HEK293 (cell line): ENCODE measurements at regions not wholly inside any gene's neighbourhood (a gene's known extent, or its start where the extent isn't known, plus 50 kb on each side); places are given as distances from the start of the nearest gene placed in this dataset.
A peak's percentile ranks its signal among the peaks of the same experiment; 100 is the strongest.

Experiments used
- CTCF ChIA-PET: fragments of 350-600 bp; formaldehyde crosslinking; extraction: SDS; loops from one replicate; lab custom pipeline; 2021; ENCODE audit warnings: antibody characterized with exemption; lab: Yijun Ruan, JAX
- POLR2A ChIA-PET: fragments of 300-600 bp; formaldehyde crosslinking; extraction: SDS; loops from one replicate; lab custom pipeline; 2020; ENCODE audit warnings: antibody characterized with exemption, inconsistent platforms; lab: Yijun Ruan, JAX
- H3K27ac ChIP-seq: fragments of 200-500 bp; sonication (Bioruptor generic); 2 replicates; pipeline ENCODE4 v1.5.1; 2014; ENCODE audit warnings: low read depth, low read length, control low read depth, inconsistent platforms; ENCODE audit errors: extremely low read depth
- H3K36me3 ChIP-seq, 2 experiments: fragments of 200-500 bp in 1 of 2; sonication (Bioruptor generic) in 1 of 2; 1 replicate in 1 of 2; 2 replicates in 1 of 2; pipeline ENCODE4 v1.5.1; 2014 to 2017; ENCODE audit warnings: inconsistent platforms in 2 of 2, low read length in 2 of 2; ENCODE audit not compliant: control insufficient read depth in 2 of 2, insufficient read depth in 1 of 2
- H3K4me1 ChIP-seq: fragments of 200-500 bp; sonication (Bioruptor generic); 2 replicates; pipeline ENCODE4 v1.5.1; 2014; ENCODE audit warnings: mild to moderate bottlenecking, low read length, inconsistent platforms; ENCODE audit not compliant: control insufficient read depth, insufficient read depth
- H3K4me3 ChIP-seq: 2 replicates; pipeline ENCODE4 v1.5.1; 2011; ENCODE audit warnings: low read depth, mild to moderate bottlenecking, control low read depth, low read length, moderate library complexity
- H3K9me3 ChIP-seq: fragments of 200-500 bp; sonication (Bioruptor generic); 2 replicates; pipeline ENCODE4 v1.5.1; 2014; ENCODE audit warnings: low read depth, low read length, inconsistent platforms; ENCODE audit not compliant: control insufficient read depth, insufficient read depth
- KLF10 ChIP-seq: fragments of 450-650 bp; IDR thresholded peaks from 2 replicates; pipeline ENCODE4 v1.5.1; 2018; ENCODE audit warnings: missing biosample characterization, mild to moderate bottlenecking, missing genetic modification characterization
- PRDM1 ChIP-seq: fragments of 450-650 bp; formaldehyde crosslinking; IDR thresholded peaks from 2 replicates; pipeline ENCODE4; 2016; ENCODE audit warnings: missing biosample characterization, missing genetic modification characterization
- SCRT1 ChIP-seq: fragments of 450-650 bp; formaldehyde crosslinking; IDR thresholded peaks from 2 replicates; pipeline ENCODE4 v1.5.1; 2016; ENCODE audit warnings: missing biosample characterization, missing genetic modification characterization, borderline replicate concordance
- SETDB1 ChIP-seq: IDR thresholded peaks from one replicate; pipeline ENCODE4 v1.6.1; 2017; ENCODE audit warnings: mild to moderate bottlenecking, low read length, moderate library complexity, mixed read lengths; ENCODE audit not compliant: insufficient read length
- ZBTB7A ChIP-seq: fragments of 450-650 bp; formaldehyde crosslinking; IDR thresholded peaks from 2 replicates; pipeline ENCODE4 v1.5.1; 2016; ENCODE audit warnings: low read depth, missing biosample characterization, missing genetic modification characterization
- ZNF2 ChIP-seq: fragments of 450-650 bp; formaldehyde crosslinking; IDR thresholded peaks from 2 replicates; pipeline ENCODE4 v1.5.1; 2016; ENCODE audit warnings: missing biosample characterization, missing genetic modification characterization
- ZNF239 ChIP-seq: fragments of 450-650 bp; formaldehyde crosslinking; IDR thresholded peaks from 2 replicates; pipeline ENCODE4 v1.5.1; 2016; ENCODE audit warnings: missing biosample characterization, missing genetic modification characterization
- ZNF311 ChIP-seq: fragments of 450-650 bp; formaldehyde crosslinking; IDR thresholded peaks from 2 replicates; pipeline ENCODE4 v1.5.1; 2017; ENCODE audit warnings: missing biosample characterization, missing genetic modification characterization, borderline replicate concordance
- ZNF366 ChIP-seq: fragments of 450-650 bp; formaldehyde crosslinking; conservative IDR thresholded peaks from 2 replicates; pipeline ENCODE4 v1.5.1; 2016; ENCODE audit warnings: missing biosample characterization, missing genetic modification characterization
- ZNF394 ChIP-seq: fragments of 450-650 bp; formaldehyde crosslinking; IDR thresholded peaks from 2 replicates; pipeline ENCODE4 v1.5.1; 2016; ENCODE audit warnings: missing biosample characterization, missing genetic modification characterization, mild to moderate bottlenecking, moderate library complexity, borderline replicate concordance
- ZNF404 ChIP-seq: fragments of 450-650 bp; formaldehyde crosslinking; IDR thresholded peaks from 2 replicates; pipeline ENCODE4 v1.5.1; 2017; ENCODE audit warnings: missing biosample characterization, missing genetic modification characterization
- ZNF510 ChIP-seq: fragments of 450-650 bp; formaldehyde crosslinking; IDR thresholded peaks from 2 replicates; pipeline ENCODE4 v1.5.1; 2018; ENCODE audit warnings: mild to moderate bottlenecking, missing genetic modification characterization, missing biosample characterization; ENCODE audit not compliant: insufficient replicate concordance
- ZNF529 ChIP-seq: fragments of 450-650 bp; formaldehyde crosslinking; IDR thresholded peaks from 2 replicates; pipeline ENCODE4 v1.5.1; 2017; ENCODE audit warnings: missing genetic modification characterization, missing biosample characterization; ENCODE audit not compliant: insufficient replicate concordance
- ZNF549 ChIP-seq: fragments of 450-650 bp; IDR thresholded peaks from 2 replicates; pipeline ENCODE4 v1.5.1; 2018; ENCODE audit warnings: missing biosample characterization, missing genetic modification characterization, mild to moderate bottlenecking, inconsistent platforms, moderate library complexity
- ZNF596 ChIP-seq: fragments of 450-650 bp; IDR thresholded peaks from 2 replicates; pipeline ENCODE4 v1.5.0; 2018; ENCODE audit warnings: missing biosample characterization, mild to moderate bottlenecking, missing genetic modification characterization, moderate library complexity
- ZNF677 ChIP-seq: fragments of 450-650 bp; IDR thresholded peaks from 2 replicates; pipeline ENCODE4 v1.5.0; 2018; ENCODE audit warnings: missing biosample characterization, mild to moderate bottlenecking, missing genetic modification characterization, moderate library complexity
- ZNF830 ChIP-seq: fragments of 450-650 bp; IDR thresholded peaks from 2 replicates; pipeline ENCODE4 v1.5.0; 2018; ENCODE audit warnings: missing biosample characterization, missing genetic modification characterization, low read depth, mild to moderate bottlenecking, moderate library complexity
- TF ChIP-seq, protein P1 (sequence below): fragments of 450-650 bp; formaldehyde crosslinking; IDR thresholded peaks from 2 replicates; pipeline ENCODE4 v1.5.1; 2016; ENCODE audit warnings: missing biosample characterization, missing genetic modification characterization
- TF ChIP-seq, protein P2 (sequence below): fragments of 450-650 bp; formaldehyde crosslinking; IDR thresholded peaks from 2 replicates; pipeline ENCODE4 v1.5.1; 2016; ENCODE audit warnings: missing biosample characterization, missing genetic modification characterization
- TF ChIP-seq, protein P3 (sequence below): fragments of 450-650 bp; formaldehyde crosslinking; IDR thresholded peaks from 2 replicates; pipeline ENCODE4 v1.5.1; 2017; ENCODE audit warnings: missing biosample characterization, missing genetic modification characterization
- TF ChIP-seq, protein P4 (sequence below): fragments of 450-650 bp; formaldehyde crosslinking; IDR thresholded peaks from 2 replicates; pipeline ENCODE4 v1.5.1; 2016; ENCODE audit warnings: missing biosample characterization, missing genetic modification characterization
- TF ChIP-seq, protein P5 (sequence below): fragments of 450-650 bp; formaldehyde crosslinking; optimal IDR thresholded peaks from 2 replicates; pipeline ENCODE3; 2016; ENCODE audit warnings: missing biosample characterization, mild to moderate bottlenecking, missing genetic modification characterization
- TF ChIP-seq, protein P6 (sequence below): fragments of 450-650 bp; formaldehyde crosslinking; IDR thresholded peaks from 2 replicates; pipeline ENCODE4 v1.5.1; 2016; ENCODE audit warnings: missing biosample characterization, missing genetic modification characterization

DNA sequence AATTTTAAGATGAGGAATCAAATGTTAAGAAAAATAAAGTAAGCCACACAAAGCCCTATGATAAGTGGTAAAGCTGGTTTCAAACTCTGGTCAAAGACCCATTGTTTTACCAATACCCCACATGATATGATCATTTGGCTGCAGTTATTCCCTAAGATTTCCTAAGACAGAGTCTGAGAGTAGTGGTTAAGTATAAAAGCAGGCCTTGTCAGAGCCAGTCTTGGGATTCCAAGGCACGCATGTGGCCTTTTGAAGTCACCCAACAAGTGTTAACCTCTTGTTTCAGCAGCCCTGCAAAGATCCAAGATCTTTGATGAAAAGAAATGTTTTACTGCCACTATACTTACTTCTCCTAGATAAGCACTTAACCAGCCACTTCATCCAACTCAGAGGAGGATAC, 159.2 kb downstream of the SIPA1L2 start:
- Histone ChIP-seq H3K4me1 (peaks cover 11% of the 10 kb centered on the region), H3K4me3 (no peak overlapping the region), H3K27ac (no peak overlapping the region), H3K9me3 (no peaks in the 10 kb centered on the region), H3K36me3 (peaks cover 4 to 5% of the 10 kb centered on the region in 2 experiments; a peak in 2 of 3 replicates)
- CTCF ChIA-PET, result interaction anchor here (0.7 to 1.1 kb wide), 2 partner anchors 66 to 492 kb away, joined by 3 read pairs; no protein-coding TSS in a partner anchor
- POLR2A ChIA-PET, result no interaction called here
- TF ChIP-seq, protein P1, sequence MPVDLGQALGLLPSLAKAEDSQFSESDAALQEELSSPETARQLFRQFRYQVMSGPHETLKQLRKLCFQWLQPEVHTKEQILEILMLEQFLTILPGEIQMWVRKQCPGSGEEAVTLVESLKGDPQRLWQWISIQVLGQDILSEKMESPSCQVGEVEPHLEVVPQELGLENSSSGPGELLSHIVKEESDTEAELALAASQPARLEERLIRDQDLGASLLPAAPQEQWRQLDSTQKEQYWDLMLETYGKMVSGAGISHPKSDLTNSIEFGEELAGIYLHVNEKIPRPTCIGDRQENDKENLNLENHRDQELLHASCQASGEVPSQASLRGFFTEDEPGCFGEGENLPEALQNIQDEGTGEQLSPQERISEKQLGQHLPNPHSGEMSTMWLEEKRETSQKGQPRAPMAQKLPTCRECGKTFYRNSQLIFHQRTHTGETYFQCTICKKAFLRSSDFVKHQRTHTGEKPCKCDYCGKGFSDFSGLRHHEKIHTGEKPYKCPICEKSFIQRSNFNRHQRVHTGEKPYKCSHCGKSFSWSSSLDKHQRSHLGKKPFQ, result no peak
- no peak for TF ChIP-seq ZNF366 (tag by site-specific recombination)
- no peak for TF ChIP-seq ZNF311 (tag by site-specific recombination)
- TF ChIP-seq ZNF394 (tag by site-specific recombination), result no peak
- TF ChIP-seq KLF10 (tag by site-specific recombination), result no peak
- TF ChIP-seq ZNF830, result no peak
- TF ChIP-seq ZNF2 (tag by site-specific recombination), result no peak
- TF ChIP-seq ZNF239, result peak; percentile 91
- no peak for TF ChIP-seq SCRT1 (tag by site-specific recombination)
- TF ChIP-seq, all 188 proteins: peak for 1

DNA sequence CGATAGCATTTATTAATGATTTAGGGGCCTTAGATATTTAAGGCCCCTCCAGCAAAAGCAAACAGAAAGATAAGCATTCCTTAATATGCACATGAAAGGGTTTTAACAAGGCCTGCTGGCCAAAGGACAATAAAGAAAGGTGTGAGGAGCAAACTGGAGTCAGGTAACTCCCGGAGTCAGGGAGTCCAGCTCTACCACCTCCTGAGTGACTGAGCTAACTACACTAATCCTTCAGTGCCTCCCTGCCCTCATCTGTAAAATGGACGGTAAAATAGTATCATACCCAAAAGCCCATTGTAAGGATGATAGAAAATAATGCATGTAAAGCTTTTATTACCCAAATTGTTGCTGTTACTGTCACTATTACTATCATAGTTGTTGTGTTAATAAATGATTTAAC, 161.7 kb downstream of the SIPA1L2 start:
- Histone ChIP-seq H3K9me3 (no peaks in the 10 kb centered on the region), H3K36me3 (peaks cover 4 to 16% of the 10 kb centered on the region in 2 experiments; a peak in 2 of 3 replicates), H3K4me1 (peaks cover 17% of the 10 kb centered on the region), H3K4me3 (no peak overlapping the region), H3K27ac (no peak overlapping the region)
- ChIA-PET CTCF (interaction anchor here (0.8 to 2.6 kb wide), 5 partner anchors 19 to 159 kb away, joined by 3 to 7 read pairs (median 4); no protein-coding TSS in a partner anchor), POLR2A (no interaction called here)
- TF ChIP-seq, protein P2, sequence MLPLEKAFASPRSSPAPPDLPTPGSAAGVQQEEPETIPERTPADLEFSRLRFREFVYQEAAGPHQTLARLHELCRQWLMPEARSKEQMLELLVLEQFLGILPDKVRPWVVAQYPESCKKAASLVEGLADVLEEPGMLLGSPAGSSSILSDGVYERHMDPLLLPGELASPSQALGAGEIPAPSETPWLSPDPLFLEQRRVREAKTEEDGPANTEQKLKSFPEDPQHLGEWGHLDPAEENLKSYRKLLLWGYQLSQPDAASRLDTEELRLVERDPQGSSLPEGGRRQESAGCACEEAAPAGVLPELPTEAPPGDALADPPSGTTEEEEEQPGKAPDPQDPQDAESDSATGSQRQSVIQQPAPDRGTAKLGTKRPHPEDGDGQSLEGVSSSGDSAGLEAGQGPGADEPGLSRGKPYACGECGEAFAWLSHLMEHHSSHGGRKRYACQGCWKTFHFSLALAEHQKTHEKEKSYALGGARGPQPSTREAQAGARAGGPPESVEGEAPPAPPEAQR (tag by site-specific recombination), result no peak
- no peak for TF ChIP-seq ZNF529 (tag by site-specific recombination)
- TF ChIP-seq ZNF677 (tag by site-specific recombination), result no peak
- no peak for TF ChIP-seq PRDM1 (tag by site-specific recombination)
- TF ChIP-seq ZNF510 (tag by site-specific recombination), result no peak
- TF ChIP-seq ZNF404 (tag by site-specific recombination), result no peak
- TF ChIP-seq, protein P3, sequence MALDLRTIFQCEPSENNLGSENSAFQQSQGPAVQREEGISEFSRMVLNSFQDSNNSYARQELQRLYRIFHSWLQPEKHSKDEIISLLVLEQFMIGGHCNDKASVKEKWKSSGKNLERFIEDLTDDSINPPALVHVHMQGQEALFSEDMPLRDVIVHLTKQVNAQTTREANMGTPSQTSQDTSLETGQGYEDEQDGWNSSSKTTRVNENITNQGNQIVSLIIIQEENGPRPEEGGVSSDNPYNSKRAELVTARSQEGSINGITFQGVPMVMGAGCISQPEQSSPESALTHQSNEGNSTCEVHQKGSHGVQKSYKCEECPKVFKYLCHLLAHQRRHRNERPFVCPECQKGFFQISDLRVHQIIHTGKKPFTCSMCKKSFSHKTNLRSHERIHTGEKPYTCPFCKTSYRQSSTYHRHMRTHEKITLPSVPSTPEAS (tag by site-specific recombination), result no peak
- TF ChIP-seq, protein P4, sequence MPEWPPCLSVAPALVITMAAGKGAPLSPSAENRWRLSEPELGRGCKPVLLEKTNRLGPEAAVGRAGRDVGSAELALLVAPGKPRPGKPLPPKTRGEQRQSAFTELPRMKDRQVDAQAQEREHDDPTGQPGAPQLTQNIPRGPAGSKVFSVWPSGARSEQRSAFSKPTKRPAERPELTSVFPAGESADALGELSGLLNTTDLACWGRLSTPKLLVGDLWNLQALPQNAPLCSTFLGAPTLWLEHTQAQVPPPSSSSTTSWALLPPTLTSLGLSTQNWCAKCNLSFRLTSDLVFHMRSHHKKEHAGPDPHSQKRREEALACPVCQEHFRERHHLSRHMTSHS, result no peak
- TF ChIP-seq ZNF311 (tag by site-specific recombination), result no peak
- TF ChIP-seq, protein P5, sequence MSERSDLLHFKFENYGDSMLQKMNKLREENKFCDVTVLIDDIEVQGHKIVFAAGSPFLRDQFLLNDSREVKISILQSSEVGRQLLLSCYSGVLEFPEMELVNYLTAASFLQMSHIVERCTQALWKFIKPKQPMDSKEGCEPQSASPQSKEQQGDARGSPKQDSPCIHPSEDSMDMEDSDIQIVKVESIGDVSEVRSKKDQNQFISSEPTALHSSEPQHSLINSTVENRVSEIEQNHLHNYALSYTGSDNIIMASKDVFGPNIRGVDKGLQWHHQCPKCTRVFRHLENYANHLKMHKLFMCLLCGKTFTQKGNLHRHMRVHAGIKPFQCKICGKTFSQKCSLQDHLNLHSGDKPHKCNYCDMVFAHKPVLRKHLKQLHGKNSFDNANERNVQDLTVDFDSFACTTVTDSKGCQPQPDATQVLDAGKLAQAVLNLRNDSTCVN (tag by site-specific recombination), result no peak
- TF ChIP-seq ZBTB7A, result no peak
- TF ChIP-seq, protein P6, sequence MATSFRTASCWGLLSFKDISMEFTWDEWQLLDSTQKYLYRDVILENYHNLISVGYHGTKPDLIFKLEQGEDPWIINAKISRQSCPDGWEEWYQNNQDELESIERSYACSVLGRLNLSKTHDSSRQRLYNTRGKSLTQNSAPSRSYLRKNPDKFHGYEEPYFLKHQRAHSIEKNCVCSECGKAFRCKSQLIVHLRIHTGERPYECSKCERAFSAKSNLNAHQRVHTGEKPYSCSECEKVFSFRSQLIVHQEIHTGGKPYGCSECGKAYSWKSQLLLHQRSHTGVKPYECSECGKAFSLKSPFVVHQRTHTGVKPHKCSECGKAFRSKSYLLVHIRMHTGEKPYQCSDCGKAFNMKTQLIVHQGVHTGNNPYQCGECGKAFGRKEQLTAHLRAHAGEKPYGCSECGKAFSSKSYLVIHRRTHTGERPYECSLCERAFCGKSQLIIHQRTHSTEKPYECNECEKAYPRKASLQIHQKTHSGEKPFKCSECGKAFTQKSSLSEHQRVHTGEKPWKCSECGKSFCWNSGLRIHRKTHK (tag by site-specific recombination), result no peak
- no peak for TF ChIP-seq SETDB1
- TF ChIP-seq ZNF596 (tag by site-specific recombination), result no peak
- TF ChIP-seq ZNF549 (tag by site-specific recombination), result no peak
- TF ChIP-seq, all 188 proteins: peak for 0
